ENCODE measurements at regions not wholly inside any gene's neighbourhood (a gene's known extent, or its start where the extent isn't known, plus 50 kb on each side); places are given as distances from the start of the nearest gene placed in this dataset.

DNA sequence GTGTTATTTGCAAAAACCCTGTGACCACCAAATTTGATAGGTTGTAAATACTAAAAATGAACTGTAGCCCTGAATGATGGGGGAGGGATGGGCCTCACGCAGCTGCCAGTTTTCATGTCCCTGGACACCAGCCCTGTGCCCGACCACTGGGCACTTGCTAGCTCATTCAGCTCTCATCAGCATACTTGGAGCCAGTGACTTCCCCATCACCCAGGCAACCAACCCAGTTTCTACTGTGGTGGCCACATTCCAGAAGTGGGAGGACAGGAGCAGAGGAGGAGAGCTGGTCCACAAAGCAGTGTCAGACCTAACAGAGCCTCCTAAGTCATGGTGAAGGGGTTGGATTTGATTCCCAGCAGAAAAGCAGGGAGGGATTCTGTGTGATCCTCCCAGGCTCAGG is 128.2 kb downstream of the CPEB2 start:
- DNase-seq: peak; percentile 50
- H3K4me3 ChIP-seq (ENCODE audit: low read length): no peak overlapping the region
- no peak overlapping the region for H3K27ac ChIP-seq (ENCODE audit: low read depth, low read length)
- no peak overlapping the region for H2BK5ac ChIP-seq (ENCODE audit: low read length)
- no peak overlapping the region for H4K8ac ChIP-seq (ENCODE audit: low read depth, low read length)
- H3K23ac ChIP-seq (ENCODE audit: low read length): no peak overlapping the region
- H3K9ac ChIP-seq (ENCODE audit: low read length): no peak overlapping the region
- H3K4ac ChIP-seq (ENCODE audit: low read depth, low read length): no peak overlapping the region
- H2BK15ac ChIP-seq (replicated peaks; ENCODE audit: low read depth): no peak overlapping the region
- H4K5ac ChIP-seq (ENCODE audit: low read length): no peak overlapping the region
- H3K79me1 ChIP-seq (ENCODE audit: low read length): no peaks in the 10 kb centered on the region
- H3K27me3 ChIP-seq (ENCODE audit: insufficient read depth, low read length, poor library complexity): no peaks in the 10 kb centered on the region
- no peak overlapping the region for H3K18ac ChIP-seq (ENCODE audit: low read length)
- H2BK120ac ChIP-seq (ENCODE audit: low read depth, low read length): no peak overlapping the region
- H2AK5ac ChIP-seq (ENCODE audit: low read length): no peak overlapping the region
- WGBS (ENCODE audit: extremely low coverage, insufficient coverage, low lambda C conversion rate): no CpG with 5 or more reads among the region's 2 CpGs
- no peak overlapping the region for H3K56ac ChIP-seq (ENCODE audit: low read length)
- no peaks in the 10 kb centered on the region for H3K36me3 ChIP-seq (ENCODE audit: control insufficient read depth, insufficient read depth, low read length)
- H3K79me2 ChIP-seq (ENCODE audit: control insufficient read depth, insufficient read depth, low read length): no peaks in the 10 kb centered on the region
- no peaks in the 10 kb centered on the region for H3K4me1 ChIP-seq (ENCODE audit: control insufficient read depth, low read depth, low read length)
- no peak overlapping the region for H3K4me2 ChIP-seq (ENCODE audit: low read length)

- Histone ChIP-seq H4K5ac (ENCODE audit: low read length) (no peak overlapping the region), H3K18ac (ENCODE audit: low read length) (no peak overlapping the region), H2BK5ac (ENCODE audit: low read length) (no peak overlapping the region), H3K4ac (ENCODE audit: low read depth, low read length) (no peak overlapping the region), H3K56ac (ENCODE audit: low read length) (no peak overlapping the region), H3K79me2 (ENCODE audit: control insufficient read depth, insufficient read depth, low read length) (no peaks in the 10 kb centered on the region), H3K23ac (ENCODE audit: low read length) (no peak overlapping the region), H3K4me3 (ENCODE audit: low read length) (no peak overlapping the region), H2AK5ac (ENCODE audit: low read length) (no peak overlapping the region), H3K4me2 (ENCODE audit: low read length) (no peak overlapping the region), H3K4me1 (ENCODE audit: control insufficient read depth, low read depth, low read length) (no peaks in the 10 kb centered on the region), H2BK15ac (replicated peaks; ENCODE audit: low read depth) (no peak overlapping the region), H3K9ac (ENCODE audit: low read length) (no peak overlapping the region), H4K8ac (ENCODE audit: low read depth, low read length) (no peak overlapping the region), H3K27me3 (ENCODE audit: insufficient read depth, low read length, poor library complexity) (no peaks in the 10 kb centered on the region), H3K27ac (ENCODE audit: low read depth, low read length) (no peak overlapping the region), H3K36me3 (ENCODE audit: control insufficient read depth, insufficient read depth, low read length) (no peaks in the 10 kb centered on the region), H2BK120ac (ENCODE audit: low read depth, low read length) (no peak overlapping the region), H3K79me1 (ENCODE audit: low read length) (no peaks in the 10 kb centered on the region)
- WGBS (ENCODE audit: extremely low coverage, insufficient coverage, low lambda C conversion rate): no CpG with 5 or more reads among the region's 7 CpGs
- peak; percentile 75 for DNase-seq
Measured at GRCh38 chr4:15131551-15131950, 129.3 kb downstream of the CPEB2 start.

DNA sequence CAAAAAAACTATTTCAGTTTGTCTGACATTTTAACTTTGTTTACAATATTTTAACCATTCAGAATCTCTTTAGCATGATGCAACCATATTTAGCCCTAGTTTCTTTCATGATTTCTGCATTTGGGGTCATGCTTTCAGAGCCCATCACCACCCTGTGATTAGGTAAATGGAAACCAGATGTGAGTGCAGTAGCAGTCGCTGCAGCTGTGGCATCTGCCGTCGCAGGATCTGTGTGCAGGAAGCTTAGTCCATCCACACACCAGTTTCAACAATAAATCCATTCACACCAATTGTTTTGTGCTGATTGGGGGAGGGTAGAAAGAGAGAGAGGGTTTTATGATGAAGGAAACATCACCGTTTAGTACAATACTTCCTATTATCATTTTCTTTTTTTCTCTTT is 130.5 kb downstream of the CPEB2 start:
- Histone ChIP-seq H2BK5ac (ENCODE audit: low read length) (no peak overlapping the region), H3K27me3 (ENCODE audit: insufficient read depth, low read length, poor library complexity) (no peaks in the 10 kb centered on the region), H3K79me2 (ENCODE audit: control insufficient read depth, insufficient read depth, low read length) (no peaks in the 10 kb centered on the region), H3K4ac (ENCODE audit: low read depth, low read length) (peak overlapping the region; percentile 77), H2AK5ac (ENCODE audit: low read length) (no peak overlapping the region), H3K79me1 (ENCODE audit: low read length) (no peaks in the 10 kb centered on the region), H3K18ac (ENCODE audit: low read length) (no peak overlapping the region), H3K4me1 (ENCODE audit: control insufficient read depth, low read depth, low read length) (no peaks in the 10 kb centered on the region), H3K27ac (ENCODE audit: low read depth, low read length) (no peak overlapping the region), H3K4me3 (ENCODE audit: low read length) (no peak overlapping the region), H3K9ac (ENCODE audit: low read length) (no peak overlapping the region), H2BK120ac (ENCODE audit: low read depth, low read length) (no peak overlapping the region), H3K56ac (ENCODE audit: low read length) (no peak overlapping the region), H3K23ac (ENCODE audit: low read length) (no peak overlapping the region), H2BK15ac (replicated peaks; ENCODE audit: low read depth) (no peak overlapping the region), H4K5ac (ENCODE audit: low read length) (no peak overlapping the region), H3K36me3 (ENCODE audit: control insufficient read depth, insufficient read depth, low read length) (no peaks in the 10 kb centered on the region), H4K8ac (ENCODE audit: low read depth, low read length) (no peak overlapping the region), H3K4me2 (ENCODE audit: low read length) (no peak overlapping the region)
- no peak for DNase-seq
- no CpG with 5 or more reads among the region's 4 CpGs for WGBS (ENCODE audit: extremely low coverage, insufficient coverage, low lambda C conversion rate)

GRCh38 chr4:15139599-15139998 is 137.3 kb downstream of the CPEB2 start:
- Histone ChIP-seq H3K27me3 (ENCODE audit: insufficient read depth, low read length, poor library complexity) (no peaks in the 10 kb centered on the region), H2BK5ac (ENCODE audit: low read length) (no peak overlapping the region), H3K4ac (ENCODE audit: low read depth, low read length) (no peak overlapping the region), H2AK5ac (ENCODE audit: low read length) (no peak overlapping the region), H3K56ac (ENCODE audit: low read length) (no peak overlapping the region), H3K79me1 (ENCODE audit: low read length) (no peaks in the 10 kb centered on the region), H3K4me2 (ENCODE audit: low read length) (no peak overlapping the region), H2BK15ac (replicated peaks; ENCODE audit: low read depth) (no peak overlapping the region), H3K4me1 (ENCODE audit: control insufficient read depth, low read depth, low read length) (no peaks in the 10 kb centered on the region), H2BK120ac (ENCODE audit: low read depth, low read length) (no peak overlapping the region), H3K18ac (ENCODE audit: low read length) (no peak overlapping the region), H3K23ac (ENCODE audit: low read length) (no peak overlapping the region), H3K4me3 (ENCODE audit: low read length) (no peak overlapping the region), H3K36me3 (ENCODE audit: control insufficient read depth, insufficient read depth, low read length) (no peaks in the 10 kb centered on the region), H3K27ac (ENCODE audit: low read depth, low read length) (no peak overlapping the region), H3K9ac (ENCODE audit: low read length) (no peak overlapping the region), H4K8ac (ENCODE audit: low read depth, low read length) (no peak overlapping the region), H3K79me2 (ENCODE audit: control insufficient read depth, insufficient read depth, low read length) (no peaks in the 10 kb centered on the region), H4K5ac (ENCODE audit: low read length) (no peak overlapping the region)
- DNase-seq: no peak
- WGBS (ENCODE audit: extremely low coverage, insufficient coverage, low lambda C conversion rate): no CpG with 5 or more reads among the region's 1 CpG

DNA sequence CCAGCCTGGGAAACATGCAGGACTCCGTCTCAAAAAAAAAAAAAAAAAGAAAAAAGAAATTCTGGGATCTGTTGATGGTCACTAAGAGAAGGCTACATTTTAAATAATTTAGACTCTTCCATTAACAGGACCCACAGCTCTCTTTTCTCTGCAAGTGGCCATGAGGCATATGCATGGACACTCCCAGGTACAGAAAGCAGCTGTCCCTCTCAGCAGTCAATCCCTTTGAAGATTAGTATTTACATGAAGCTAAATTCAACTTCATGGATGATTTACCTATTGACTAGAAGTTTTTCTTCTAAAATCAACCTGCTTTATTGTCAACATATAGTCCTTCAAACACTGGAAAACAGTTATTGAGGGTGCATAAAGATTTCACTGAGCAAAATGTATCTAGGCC is 139.9 kb downstream of the CPEB2 start:
- H2BK15ac ChIP-seq (replicated peaks; ENCODE audit: low read depth): no peak overlapping the region
- no peak overlapping the region for H3K23ac ChIP-seq (ENCODE audit: low read length)
- H3K4ac ChIP-seq (ENCODE audit: low read depth, low read length): no peak overlapping the region
- WGBS (ENCODE audit: extremely low coverage, insufficient coverage, low lambda C conversion rate): no CpG with 5 or more reads among the region's 1 CpG
- H2BK120ac ChIP-seq (ENCODE audit: low read depth, low read length): no peak overlapping the region
- no peaks in the 10 kb centered on the region for H3K27me3 ChIP-seq (ENCODE audit: insufficient read depth, low read length, poor library complexity)
- H2AK5ac ChIP-seq (ENCODE audit: low read length): no peak overlapping the region
- no peak overlapping the region for H3K27ac ChIP-seq (ENCODE audit: low read depth, low read length)
- no peaks in the 10 kb centered on the region for H3K36me3 ChIP-seq (ENCODE audit: control insufficient read depth, insufficient read depth, low read length)
- H3K79me2 ChIP-seq (ENCODE audit: control insufficient read depth, insufficient read depth, low read length): no peaks in the 10 kb centered on the region
- no peak overlapping the region for H3K9ac ChIP-seq (ENCODE audit: low read length)
- H3K79me1 ChIP-seq (ENCODE audit: low read length): no peaks in the 10 kb centered on the region
- no peak overlapping the region for H3K56ac ChIP-seq (ENCODE audit: low read length)
- no peak overlapping the region for H3K18ac ChIP-seq (ENCODE audit: low read length)
- H3K4me1 ChIP-seq (ENCODE audit: control insufficient read depth, low read depth, low read length): no peaks in the 10 kb centered on the region
- H2BK5ac ChIP-seq (ENCODE audit: low read length): no peak overlapping the region
- H3K4me2 ChIP-seq (ENCODE audit: low read length): no peak overlapping the region
- H4K5ac ChIP-seq (ENCODE audit: low read length): no peak overlapping the region
- H3K4me3 ChIP-seq (ENCODE audit: low read length): no peak overlapping the region
- no peak for DNase-seq
- no peak overlapping the region for H4K8ac ChIP-seq (ENCODE audit: low read depth, low read length)

GRCh38 chr4:15143551-15143950 is 141.3 kb downstream of the CPEB2 start:
- no peak overlapping the region for H2BK5ac ChIP-seq (ENCODE audit: low read length)
- H2BK15ac ChIP-seq (replicated peaks; ENCODE audit: low read depth): no peak overlapping the region
- H3K79me2 ChIP-seq (ENCODE audit: control insufficient read depth, insufficient read depth, low read length): no peaks in the 10 kb centered on the region
- no CpG with 5 or more reads among the region's 2 CpGs for WGBS (ENCODE audit: extremely low coverage, insufficient coverage, low lambda C conversion rate)
- DNase-seq: no peak
- no peaks in the 10 kb centered on the region for H3K36me3 ChIP-seq (ENCODE audit: control insufficient read depth, insufficient read depth, low read length)
- no peak overlapping the region for H3K23ac ChIP-seq (ENCODE audit: low read length)
- H3K4me2 ChIP-seq (ENCODE audit: low read length): no peak overlapping the region
- no peak overlapping the region for H4K5ac ChIP-seq (ENCODE audit: low read length)
- H3K9ac ChIP-seq (ENCODE audit: low read length): no peak overlapping the region
- H4K8ac ChIP-seq (ENCODE audit: low read depth, low read length): no peak overlapping the region
- H2BK120ac ChIP-seq (ENCODE audit: low read depth, low read length): no peak overlapping the region
- H3K4me3 ChIP-seq (ENCODE audit: low read length): no peak overlapping the region
- H2AK5ac ChIP-seq (ENCODE audit: low read length): no peak overlapping the region
- H3K4ac ChIP-seq (ENCODE audit: low read depth, low read length): no peak overlapping the region
- no peak overlapping the region for H3K18ac ChIP-seq (ENCODE audit: low read length)
- H3K56ac ChIP-seq (ENCODE audit: low read length): no peak overlapping the region
- no peaks in the 10 kb centered on the region for H3K4me1 ChIP-seq (ENCODE audit: control insufficient read depth, low read depth, low read length)
- no peaks in the 10 kb centered on the region for H3K79me1 ChIP-seq (ENCODE audit: low read length)
- H3K27ac ChIP-seq (ENCODE audit: low read depth, low read length): no peak overlapping the region
- H3K27me3 ChIP-seq (ENCODE audit: insufficient read depth, low read length, poor library complexity): no peaks in the 10 kb centered on the region

Data from mesendoderm (in vitro differentiated cells).